ENCODE measurements at regions not wholly inside any gene's neighbourhood (a gene's known extent, or its start where the extent isn't known, plus 50 kb on each side); places are given as distances from the start of the nearest gene placed in this dataset.

DNA sequence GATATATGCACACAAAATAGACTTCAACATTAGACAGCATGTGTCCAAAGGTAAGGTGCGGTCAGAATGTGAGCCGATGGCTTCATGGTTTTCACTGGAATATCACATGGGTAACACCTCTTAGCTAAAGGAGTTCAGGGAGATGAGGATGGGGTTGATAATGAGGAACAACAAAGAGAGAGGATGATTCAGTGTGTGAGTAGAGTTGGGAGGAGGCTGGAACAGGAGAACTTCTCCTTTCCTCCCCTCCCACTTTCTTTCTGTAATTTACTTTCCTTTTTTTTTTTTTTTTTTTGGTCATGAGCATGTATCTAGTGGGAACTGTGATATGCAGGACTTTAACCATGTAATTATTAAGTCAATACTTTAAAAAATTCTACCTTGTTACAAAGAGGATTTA, 99.4 kb downstream of the FASLG start:
- TF ChIP-seq, protein P1, sequence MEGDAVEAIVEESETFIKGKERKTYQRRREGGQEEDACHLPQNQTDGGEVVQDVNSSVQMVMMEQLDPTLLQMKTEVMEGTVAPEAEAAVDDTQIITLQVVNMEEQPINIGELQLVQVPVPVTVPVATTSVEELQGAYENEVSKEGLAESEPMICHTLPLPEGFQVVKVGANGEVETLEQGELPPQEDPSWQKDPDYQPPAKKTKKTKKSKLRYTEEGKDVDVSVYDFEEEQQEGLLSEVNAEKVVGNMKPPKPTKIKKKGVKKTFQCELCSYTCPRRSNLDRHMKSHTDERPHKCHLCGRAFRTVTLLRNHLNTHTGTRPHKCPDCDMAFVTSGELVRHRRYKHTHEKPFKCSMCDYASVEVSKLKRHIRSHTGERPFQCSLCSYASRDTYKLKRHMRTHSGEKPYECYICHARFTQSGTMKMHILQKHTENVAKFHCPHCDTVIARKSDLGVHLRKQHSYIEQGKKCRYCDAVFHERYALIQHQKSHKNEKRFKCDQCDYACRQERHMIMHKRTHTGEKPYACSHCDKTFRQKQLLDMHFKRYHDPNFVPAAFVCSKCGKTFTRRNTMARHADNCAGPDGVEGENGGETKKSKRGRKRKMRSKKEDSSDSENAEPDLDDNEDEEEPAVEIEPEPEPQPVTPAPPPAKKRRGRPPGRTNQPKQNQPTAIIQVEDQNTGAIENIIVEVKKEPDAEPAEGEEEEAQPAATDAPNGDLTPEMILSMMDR (IDR thresholded peaks at IDR 0.05; ENCODE audit: low read length), result no peak
- TF ChIP-seq EZH2 (optimal IDR thresholded peaks at IDR 0.05; ENCODE audit: low read depth, low read length), result no peak
- TF ChIP-seq EZH2phosphoT487 (IDR thresholded peaks at IDR 0.05; ENCODE audit: low read length), result no peak

Measured in MM.1S (cell line).